ENCODE measurements at regions not wholly inside any gene's neighbourhood (a gene's known extent, or its start where the extent isn't known, plus 50 kb on each side); places are given as distances from the start of the nearest gene placed in this dataset.

GRCh38 chr6:135647521-135647920 is 150.0 kb upstream of the AHI1 start:
- DNase-seq (ENCODE audit: low read depth in 1 of 2, low spot score in 1 of 2) (no peak), ATAC-seq (no peak), FAIRE-seq (no peak)
- Histone ChIP-seq H3K4me2 (no peak overlapping the region), H3K9me3 (no peaks in the 10 kb centered on the region; the same call in 2 of the 3 replicates), H3K4me1 (no peaks in the 10 kb centered on the region), H3K27ac (no peak overlapping the region), H3K4me3 (no peak overlapping the region)
- no peak for TF ChIP-seq POLR2AphosphoS2 (conservative IDR thresholded peaks at IDR 0.05; ENCODE audit: low read length)
- no peak for TF ChIP-seq NFE2L2 (conservative IDR thresholded peaks at IDR 0.05; ENCODE audit: low read length)
- TF ChIP-seq RAD21 (conservative IDR thresholded peaks at IDR 0.05 in 1 of 2, IDR thresholded peaks at IDR 0.05 in 1 of 2) = no peak
- TF ChIP-seq GATA3 (IDR thresholded peaks at IDR 0.05; ENCODE audit: borderline replicate concordance) = no peak
- no peak for TF ChIP-seq KDM1A (IDR thresholded peaks at IDR 0.05; ENCODE audit: low read depth)
- no peak for TF ChIP-seq ATOH8 (CRISPR knock-in tag; IDR thresholded peaks at IDR 0.05; ENCODE audit: low read depth)
- TF ChIP-seq POLR2A (IDR thresholded peaks at IDR 0.05; ENCODE audit: low read length) = no peak
- no peak for TF ChIP-seq EHF (CRISPR knock-in tag; IDR thresholded peaks at IDR 0.05)
- ChIA-PET CTCF (no interaction called here), POLR2A (no interaction called here)

GRCh38 chr6:135651964-135652755 is 154.6 kb upstream of the AHI1 start:
- WGBS (ENCODE audit: missing lambda C conversion rate) = 79% methylated on average over 5 of the region's 7 CpGs
- no peak overlapping the region for H3K4me3 ChIP-seq
- DNase-seq (ENCODE audit: low read depth in 1 of 2, low spot score in 1 of 2) (no peak), FAIRE-seq (no peak), ATAC-seq (no peak)
- TF ChIP-seq HMGXB4 (CRISPR knock-in tag; IDR thresholded peaks at IDR 0.05; ENCODE audit: borderline replicate concordance) (no peak), RARB (CRISPR knock-in tag; IDR thresholded peaks at IDR 0.05) (no peak), MAX (IDR thresholded peaks at IDR 0.05) (no peak), ELK1 (IDR thresholded peaks at IDR 0.05; ENCODE audit: low read depth, low read length) (no peak), RFX5 (IDR thresholded peaks at IDR 0.05) (no peak), ZNF302 (CRISPR knock-in tag; IDR thresholded peaks at IDR 0.05) (no peak), CHD2 (IDR thresholded peaks at IDR 0.05; ENCODE audit: low read length, partially characterized antibody) (no peak), ZC3H11A (IDR thresholded peaks at IDR 0.05) (no peak), HDAC2 (IDR thresholded peaks at IDR 0.05) (no peak), BCL3 (IDR thresholded peaks at IDR 0.05) (no peak), CHD4 (IDR thresholded peaks at IDR 0.05; ENCODE audit: borderline replicate concordance) (no peak), ZFP36 (IDR thresholded peaks at IDR 0.05; ENCODE audit: borderline replicate concordance, partially characterized antibody) (no peak), FOSL2 (IDR thresholded peaks at IDR 0.05) (no peak), FOSL2 (CRISPR knock-in tag; IDR thresholded peaks at IDR 0.05) (no peak)
- H3K4me2 ChIP-seq = no peak overlapping the region
- CTCF ChIA-PET = no interaction called here
- peaks cover 15% of the 10 kb centered on the region; the same call in 1 of the 3 replicates for H3K9me3 ChIP-seq
- no peaks in the 10 kb centered on the region for H3K4me1 ChIP-seq
- POLR2A ChIA-PET = no interaction called here
- H3K27ac ChIP-seq = no peak overlapping the region
